PC-3 (cell line): ENCODE measurements at regions not wholly inside any gene's neighbourhood (a gene's known extent, or its start where the extent isn't known, plus 50 kb on each side); places are given as distances from the start of the nearest gene placed in this dataset.

Experiments used
- ATAC-seq: fragments of 200-7000 bp; cut with Tn5 transposase; 2 replicates; pipeline ENCODE4 v1.9.1; 2020; ENCODE audit warnings: mild to moderate bottlenecking, moderate library complexity
- BruUV-seq: library from RNA; stranded (reverse); fragments of 400-500 nt; replicated peaks from 2 replicates; lab custom pipeline; 2021; lab: Mats Ljungman, UMichigan
- CTCF ChIA-PET: fragments of 300-600 bp; sonication (Branson Sonifier 250); formaldehyde crosslinking; loops from one replicate; lab custom pipeline; 2022; ENCODE audit warnings: antibody characterized with exemption; lab: Charles Lee
- POLR2A ChIA-PET: fragments of 300-600 bp; sonication (Branson Sonifier 250); formaldehyde crosslinking; loops from one replicate; lab custom pipeline; 2022; ENCODE audit warnings: antibody characterized with exemption; ENCODE audit not compliant: unreplicated experiment; lab: Charles Lee
- DNase-seq: peaks from one replicate; pipeline ENCODE4 v3.0.0-alpha.2; 2015
- H2AFZ ChIP-seq: fragments of 300-600 bp; sonication (generic); 2 replicates; pipeline ENCODE4 v1.6.0; 2016; ENCODE audit warnings: antibody characterized with exemption, low read length
- H3F3A ChIP-seq: fragments of 300-600 bp; sonication (generic); one replicate; pipeline ENCODE4 v1.6.0; 2017; ENCODE audit warnings: antibody characterized with exemption, low read length, control low read depth, mild to moderate bottlenecking; ENCODE audit not compliant: unreplicated experiment
- H3K27ac ChIP-seq: fragments of 300-600 bp; sonication (generic); 2 replicates; pipeline ENCODE4 v1.5.1; 2016; ENCODE audit warnings: mild to moderate bottlenecking, low read length
- H3K27me3 ChIP-seq: fragments of 300-600 bp; sonication (generic); 2 replicates; pipeline ENCODE4 v1.6.1; 2016; ENCODE audit warnings: low read length, mixed read lengths
- H3K36me3 ChIP-seq: fragments of 300-600 bp; sonication (generic); 2 replicates; pipeline ENCODE4 v1.6.1; 2016; ENCODE audit warnings: low read depth, mixed run types, low read length, mixed read lengths
- H3K4me1 ChIP-seq: fragments of 300-600 bp; sonication (generic); 2 replicates; pipeline ENCODE4 v1.5.1; 2016; ENCODE audit warnings: low read length; ENCODE audit not compliant: insufficient read depth
- H3K4me2 ChIP-seq: fragments of 300-600 bp; sonication (generic); 2 replicates; pipeline ENCODE4 v1.6.0; 2016; ENCODE audit warnings: low read length
- H3K4me3 ChIP-seq: fragments of 300-600 bp; sonication (generic); 2 replicates; pipeline ENCODE4 v1.5.1; 2016; ENCODE audit warnings: mild to moderate bottlenecking, low read length, mixed read lengths
- H3K79me2 ChIP-seq: fragments of 300-600 bp; sonication (generic); 2 replicates; pipeline ENCODE4 v1.6.1; 2017; ENCODE audit warnings: low read length, mixed read lengths
- H3K9ac ChIP-seq: fragments of 300-600 bp; sonication (generic); 2 replicates; pipeline ENCODE4 v1.6.0; 2016; ENCODE audit warnings: mild to moderate bottlenecking, low read length
- H3K9me2 ChIP-seq: fragments of 300-600 bp; sonication (generic); replicated peaks from 2 replicates; pipeline ENCODE4 v1.6.1; 2016; ENCODE audit warnings: mixed run types, low read length, mixed read lengths
- H3K9me3 ChIP-seq: fragments of 300-600 bp; sonication (generic); 2 replicates; pipeline ENCODE4 v1.6.1; 2016; ENCODE audit warnings: low read length, mixed read lengths
- H4K20me1 ChIP-seq: fragments of 300-600 bp; sonication (generic); 2 replicates; pipeline ENCODE4 v1.6.1; 2016; ENCODE audit warnings: low read length, mixed read lengths
- CTCF ChIP-seq: fragments of 300-600 bp; sonication (generic); conservative IDR thresholded peaks from 2 replicates; pipeline ENCODE4 v1.5.1; 2017; ENCODE audit warnings: antibody characterized with exemption, low read depth, mild to moderate bottlenecking, low read length
- EZH2 ChIP-seq: fragments of 300-600 bp; sonication (generic); IDR thresholded peaks from one replicate; pipeline ENCODE4 v1.6.1; 2017; ENCODE audit warnings: antibody characterized with exemption, mild to moderate bottlenecking, low read length; ENCODE audit not compliant: unreplicated experiment
- EZH2phosphoT487 ChIP-seq: fragments of 300-600 bp; sonication (generic); IDR thresholded peaks from 2 replicates; pipeline ENCODE4 v1.6.1; 2018; ENCODE audit warnings: mild to moderate bottlenecking, antibody characterized with exemption, low read length, borderline replicate concordance
- intact Hi-C: fragments of 100-400 bp; cut with micrococcal nuclease; formaldehyde crosslinking; loops from 2 replicates; pipeline ENCODE4 v1.9.0; 2023

- intact Hi-C loops = no loop called here
These were observed 55.6 kb upstream of the LAMA1 start for GRCh38 chr18:7173216-7173615.

GRCh38 chr18:7172611-7173010 lies 55.0 kb upstream of the LAMA1 start:
- H3K9ac ChIP-seq = no peak overlapping the region
- H3K27ac ChIP-seq = no peak overlapping the region
- no peaks in the 10 kb centered on the region for H3K9me3 ChIP-seq
- no peaks in the 10 kb centered on the region for H3K36me3 ChIP-seq
- intact Hi-C loops = no loop called here
- TF ChIP-seq EZH2 (no peak), CTCF (no peak), EZH2phosphoT487 (no peak)
- no peaks in the 10 kb centered on the region for H3K9me2 ChIP-seq
- no peaks in the 10 kb centered on the region for H3K79me2 ChIP-seq
- BruUV-seq = no TSS peak
- ChIA-PET CTCF (no interaction called here), POLR2A (no interaction called here)
- H3K27me3 ChIP-seq = peaks cover 68% of the 10 kb centered on the region
- DNase-seq (peak; percentile 8), ATAC-seq (no peak)
- no peak overlapping the region for H2AFZ ChIP-seq
- H3F3A ChIP-seq = no peaks in the 10 kb centered on the region
- H4K20me1 ChIP-seq = no peaks in the 10 kb centered on the region
- H3K4me2 ChIP-seq = no peak overlapping the region
- H3K4me1 ChIP-seq = no peaks in the 10 kb centered on the region
- no peak overlapping the region for H3K4me3 ChIP-seq

More at GRCh38 chr18:7173216-7173615, 55.6 kb upstream of the LAMA1 start:
- no peaks in the 10 kb centered on the region for H3K4me1 ChIP-seq
- no peak for ATAC-seq
- no peak for DNase-seq
- no peak overlapping the region for H3K9ac ChIP-seq
- H4K20me1 ChIP-seq = no peaks in the 10 kb centered on the region
- no peak for TF ChIP-seq EZH2
- no peak for TF ChIP-seq EZH2phosphoT487
- TF ChIP-seq CTCF = no peak
- CTCF ChIA-PET = no interaction called here
- no peak overlapping the region for H3K4me2 ChIP-seq
- H3K36me3 ChIP-seq = no peaks in the 10 kb centered on the region
- no TSS peak for BruUV-seq
- no peak overlapping the region for H3K27ac ChIP-seq
- no peaks in the 10 kb centered on the region for H3K9me3 ChIP-seq
- H2AFZ ChIP-seq = no peak overlapping the region
- POLR2A ChIA-PET = no interaction called here
- peaks cover 63% of the 10 kb centered on the region for H3K27me3 ChIP-seq
- H3K79me2 ChIP-seq = no peaks in the 10 kb centered on the region
- H3F3A ChIP-seq = no peaks in the 10 kb centered on the region
- H3K9me2 ChIP-seq = no peaks in the 10 kb centered on the region
- H3K4me3 ChIP-seq = no peak overlapping the region

- H3K4me3 ChIP-seq = no peak overlapping the region
- no peak for TF ChIP-seq EZH2phosphoT487
- TF ChIP-seq CTCF = no peak
- DNase-seq = no peak
- POLR2A ChIA-PET = no interaction called here
- no peak overlapping the region for H3K27ac ChIP-seq
- intact Hi-C loops = no loop called here
- H3K9me3 ChIP-seq = no peaks in the 10 kb centered on the region
- CTCF ChIA-PET = no interaction called here
- no TSS peak for BruUV-seq
- ATAC-seq = no peak
- H2AFZ ChIP-seq = no peak overlapping the region
- no peaks in the 10 kb centered on the region for H3K4me1 ChIP-seq
- no peak overlapping the region for H3K4me2 ChIP-seq
- no peaks in the 10 kb centered on the region for H3K36me3 ChIP-seq
- H4K20me1 ChIP-seq = no peaks in the 10 kb centered on the region
- H3K27me3 ChIP-seq = peaks cover 64% of the 10 kb centered on the region
- no peaks in the 10 kb centered on the region for H3K9me2 ChIP-seq
- H3K9ac ChIP-seq = no peak overlapping the region
- H3K79me2 ChIP-seq = no peaks in the 10 kb centered on the region
- H3F3A ChIP-seq = no peaks in the 10 kb centered on the region
These were observed 52.7 kb upstream of the LAMA1 start for GRCh38 chr18:7170292-7170691.
